ENCODE measurements at regions not wholly inside any gene's neighbourhood (a gene's known extent, or its start where the extent isn't known, plus 50 kb on each side); places are given as distances from the start of the nearest gene placed in this dataset.

- DNase-seq, result no peak
Measured at GRCh38 chr9:87824216-87824875, 58.3 kb upstream of the SPATA31E1 start.

GRCh38 chr9:87824886-87825285 lies 57.8 kb upstream of the SPATA31E1 start:
- no peak for DNase-seq

GRCh38 chr9:87826331-87826730 lies 56.3 kb upstream of the SPATA31E1 start:
- no peak for DNase-seq

DNA sequence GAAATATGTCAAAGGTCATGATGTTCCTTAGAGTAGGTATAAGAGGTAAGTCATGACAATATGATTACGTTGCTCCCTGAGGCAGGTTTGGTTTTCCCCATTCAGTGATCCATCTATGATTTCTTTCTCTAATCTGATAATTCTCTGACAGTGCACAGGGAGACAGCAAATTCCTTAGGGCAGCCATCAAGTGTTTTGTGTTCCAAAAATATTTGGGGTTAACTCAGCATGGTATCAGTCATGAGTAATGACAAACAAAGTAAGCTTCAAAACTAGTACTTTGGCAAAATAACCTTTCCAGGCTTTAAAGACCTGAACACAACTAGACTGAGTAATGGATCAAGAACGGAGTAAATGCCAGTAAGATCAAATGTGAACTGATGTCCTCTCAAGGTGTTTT lies 55.3 kb upstream of the SPATA31E1 start:
- DNase-seq, result no peak

DNA sequence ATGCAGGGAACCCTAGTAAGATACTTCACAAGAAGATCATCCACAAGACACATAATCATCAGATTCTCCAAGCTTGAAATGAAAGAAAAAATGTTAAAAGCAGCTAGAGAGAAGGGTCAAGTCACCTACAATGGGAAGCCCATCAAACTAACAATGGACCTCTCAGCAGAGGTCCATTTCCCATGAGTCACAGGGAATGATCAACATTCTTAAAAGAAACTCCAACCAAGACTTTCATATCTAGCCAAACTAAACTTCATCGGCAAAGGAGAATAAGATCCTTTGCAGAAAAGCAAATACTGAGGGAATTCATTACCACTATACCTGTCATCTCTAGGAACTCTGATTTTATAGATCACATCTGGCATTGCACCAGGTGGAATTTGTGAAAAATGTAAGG lies 52.9 kb upstream of the SPATA31E1 start:
- DNase-seq, result no peak

DNA sequence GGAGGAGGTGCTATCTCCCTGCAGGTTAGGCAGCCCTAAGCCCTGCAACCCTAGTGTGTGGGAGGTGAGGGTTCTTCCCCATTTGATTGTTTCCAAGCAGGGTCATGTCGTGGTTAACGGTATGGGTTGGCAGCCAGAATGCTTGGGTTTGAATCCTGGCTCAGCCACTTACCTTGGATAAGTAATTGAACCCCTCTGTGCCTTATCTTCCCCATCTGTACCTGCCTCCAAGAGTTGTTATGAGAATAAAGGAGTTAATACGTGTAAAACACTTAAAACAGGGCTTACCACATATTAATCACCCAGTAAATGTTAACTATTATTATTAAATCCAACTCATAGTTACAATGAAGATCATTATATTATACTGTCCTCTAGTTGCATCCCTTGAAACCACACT lies 52.2 kb upstream of the SPATA31E1 start:
- DNase-seq, result no peak

- DNase-seq, result no peak
Measured at GRCh38 chr9:87831159-87831558, 51.5 kb upstream of the SPATA31E1 start.

All from T-helper 2 cell (primary cell).